ENCODE measurements at regions not wholly inside any gene's neighbourhood (a gene's known extent, or its start where the extent isn't known, plus 50 kb on each side); places are given as distances from the start of the nearest gene placed in this dataset.
"Not testable (repeated sequence)": the region's sequence is repeated elsewhere in the genome, so short reads cannot be mapped to it uniquely, and the experiment has no call there.

GRCh38 chr9:102609461-102609860 is 385.7 kb upstream of the CYLC2 start:
- H3K9ac ChIP-seq = no peak overlapping the region
- CTCF ChIA-PET = no interaction called here
- POLR2A ChIA-PET = no interaction called here
- 3% methylated on average over 2 of the region's 2 CpGs for WGBS (ENCODE audit: low lambda C conversion rate)
- no peaks in the 10 kb centered on the region for H4K20me1 ChIP-seq (ENCODE audit: insufficient read depth)
- H3K27ac ChIP-seq (ENCODE audit: low read depth in 2 of 2, low read length in 1 of 2) = no peak overlapping the region
- H3K79me2 ChIP-seq (ENCODE audit: insufficient read depth) = no peaks in the 10 kb centered on the region
- no peak overlapping the region for H2AFZ ChIP-seq (ENCODE audit: low read depth)
- no peak overlapping the region for H3K4me3 ChIP-seq (ENCODE audit: low read depth in 2 of 2, low read length in 1 of 2)
- no peaks in the 10 kb centered on the region for H3K4me1 ChIP-seq (ENCODE audit: control insufficient read depth in 1 of 2, insufficient read depth in 2 of 2, low read depth in 1 of 2, low read length in 1 of 2)
- no peaks in the 10 kb centered on the region for H3F3A ChIP-seq (replicated peaks; ENCODE audit: insufficient read depth)
- no peak overlapping the region for H3K4me2 ChIP-seq
- H3K36me3 ChIP-seq (replicated peaks in 1 of 2; ENCODE audit: control insufficient read depth in 1 of 2, insufficient read depth in 2 of 2, low read length in 1 of 2) = no peaks in the 10 kb centered on the region
- TF ChIP-seq FOXJ3 (CRISPR knock-in tag; IDR thresholded peaks at IDR 0.05) (no peak), TAF1 (IDR thresholded peaks at IDR 0.05; ENCODE audit: borderline replicate concordance, low read depth, low read length) (no peak), RXRA (IDR thresholded peaks at IDR 0.05; ENCODE audit: borderline replicate concordance, low read depth) (no peak), RAD21 (IDR thresholded peaks at IDR 0.05; ENCODE audit: low read length) (no peak), USF1 (IDR thresholded peaks at IDR 0.05; ENCODE audit: borderline replicate concordance, low read depth) (no peak), REST (IDR thresholded peaks at IDR 0.05; ENCODE audit: low read depth, low read length) (no peak), JUND (IDR thresholded peaks at IDR 0.05) (no peak), GATA2 (CRISPR knock-in tag; IDR thresholded peaks at IDR 0.05) (no peak), USF2 (IDR thresholded peaks at IDR 0.05; ENCODE audit: borderline replicate concordance, low read depth, low read length) (no peak), CTCF (IDR thresholded peaks at IDR 0.05) (no peak), GABPA (IDR thresholded peaks at IDR 0.05; ENCODE audit: low read depth) (no peak), NRF1 (IDR thresholded peaks at IDR 0.05; ENCODE audit: low read depth, low read length) (no peak), SMC3 (IDR thresholded peaks at IDR 0.05; ENCODE audit: low read depth, low read length) (no peak), MAX (IDR thresholded peaks at IDR 0.05; ENCODE audit: low read depth) (no peak), MEF2A (IDR thresholded peaks at IDR 0.05; ENCODE audit: borderline replicate concordance, low read depth) (no peak), TCF12 (IDR thresholded peaks at IDR 0.05) (no peak), FOSL2 (IDR thresholded peaks at IDR 0.05; ENCODE audit: borderline replicate concordance, low read depth) (no peak), MXI1 (IDR thresholded peaks at IDR 0.05; ENCODE audit: low read depth, low read length) (no peak), YY1 (IDR thresholded peaks at IDR 0.05; ENCODE audit: low read depth) (no peak), PBX3 (IDR thresholded peaks at IDR 0.05) (no peak)
- H3K9me2 ChIP-seq = no peaks in the 10 kb centered on the region
- no peak for DNase-seq
- H3K9me3 ChIP-seq = no peaks in the 10 kb centered on the region
- no peaks in the 10 kb centered on the region for H3K27me3 ChIP-seq (ENCODE audit: insufficient read depth)

- H3K27me3 ChIP-seq (ENCODE audit: insufficient read depth); H3K9me2 ChIP-seq; H4K20me1 ChIP-seq (ENCODE audit: insufficient read depth); H3K4me1 ChIP-seq (ENCODE audit: control insufficient read depth in 1 of 2, insufficient read depth in 2 of 2, low read depth in 1 of 2, low read length in 1 of 2); DNase-seq; H3F3A ChIP-seq (replicated peaks; ENCODE audit: insufficient read depth); CTCF ChIA-PET; H3K79me2 ChIP-seq (ENCODE audit: insufficient read depth); POLR2A ChIA-PET; H3K27ac ChIP-seq (ENCODE audit: low read depth in 2 of 2, low read length in 1 of 2); H3K9me3 ChIP-seq; H3K9ac ChIP-seq; H3K4me2 ChIP-seq; H3K36me3 ChIP-seq (replicated peaks in 1 of 2; ENCODE audit: control insufficient read depth in 1 of 2, insufficient read depth in 2 of 2, low read length in 1 of 2); H3K4me3 ChIP-seq (ENCODE audit: low read depth in 2 of 2, low read length in 1 of 2); H2AFZ ChIP-seq (ENCODE audit: low read depth): not testable (repeated sequence)
- 48% methylated on average over 30 of the region's 47 CpGs for WGBS (ENCODE audit: low lambda C conversion rate)
Measured at GRCh38 chr9:102603198-102604195, 391.6 kb upstream of the CYLC2 start.
